ENCODE measurements at regions not wholly inside any gene's neighbourhood (a gene's known extent, or its start where the extent isn't known, plus 50 kb on each side); places are given as distances from the start of the nearest gene placed in this dataset.
"Not testable (repeated sequence)": the region's sequence is repeated elsewhere in the genome, so short reads cannot be mapped to it uniquely, and the experiment has no call there.

DNA sequence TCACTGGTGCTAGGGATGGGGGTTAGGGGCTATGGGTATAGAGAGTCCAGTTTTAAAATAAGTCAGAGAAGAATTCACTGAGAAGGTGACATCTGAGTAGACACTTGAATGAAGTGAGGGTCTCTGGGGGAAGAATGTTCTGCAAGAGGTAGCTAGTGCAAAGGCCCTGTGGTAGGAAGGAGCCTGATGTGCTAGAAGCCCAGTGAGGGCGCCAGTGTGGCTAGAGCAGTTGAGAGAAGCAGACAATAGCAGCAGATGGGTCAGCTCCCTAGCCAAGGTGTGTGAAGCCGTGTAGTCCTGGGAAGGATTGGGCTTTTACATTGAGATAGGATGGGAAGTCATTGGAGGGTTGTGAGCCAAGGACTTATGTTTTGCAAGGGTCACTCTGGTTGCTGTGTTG is 105.8 kb upstream of the PELI1 start:
- Histone ChIP-seq H3K27me3 (no peaks in the 10 kb centered on the region), H3K36me3 (peaks cover 8% of the 10 kb centered on the region), H3K4me3 (ENCODE audit: low read depth in 1 of 2, low read length in 1 of 2) (no peak overlapping the region), H3K27ac (no peak overlapping the region), H3K4me1 (ENCODE audit: control insufficient read depth in 1 of 2, insufficient read depth in 1 of 2, low read depth in 1 of 2, low read length in 1 of 2) (peaks cover 13 to 17% of the 10 kb centered on the region in 2 experiments), H3K9me3 (no peaks in the 10 kb centered on the region)
- TF ChIP-seq CTCF (IDR thresholded peaks at IDR 0.05), result no peak

- Histone ChIP-seq H3K4me3 (ENCODE audit: low read depth in 1 of 2, low read length in 1 of 2) (no peak overlapping the region), H3K27ac (peak overlapping the region; percentile 5), H3K27me3 (no peaks in the 10 kb centered on the region), H3K4me1 (ENCODE audit: control insufficient read depth in 1 of 2, insufficient read depth in 1 of 2, low read depth in 1 of 2, low read length in 1 of 2) (peaks cover 13 to 17% of the 10 kb centered on the region in 2 experiments), H3K9me3 (no peaks in the 10 kb centered on the region), H3K36me3 (peaks cover 8% of the 10 kb centered on the region)
- TF ChIP-seq CTCF (IDR thresholded peaks at IDR 0.05), result no peak
Measured at GRCh38 chr2:64250751-64251423, 106.7 kb upstream of the PELI1 start.

DNA sequence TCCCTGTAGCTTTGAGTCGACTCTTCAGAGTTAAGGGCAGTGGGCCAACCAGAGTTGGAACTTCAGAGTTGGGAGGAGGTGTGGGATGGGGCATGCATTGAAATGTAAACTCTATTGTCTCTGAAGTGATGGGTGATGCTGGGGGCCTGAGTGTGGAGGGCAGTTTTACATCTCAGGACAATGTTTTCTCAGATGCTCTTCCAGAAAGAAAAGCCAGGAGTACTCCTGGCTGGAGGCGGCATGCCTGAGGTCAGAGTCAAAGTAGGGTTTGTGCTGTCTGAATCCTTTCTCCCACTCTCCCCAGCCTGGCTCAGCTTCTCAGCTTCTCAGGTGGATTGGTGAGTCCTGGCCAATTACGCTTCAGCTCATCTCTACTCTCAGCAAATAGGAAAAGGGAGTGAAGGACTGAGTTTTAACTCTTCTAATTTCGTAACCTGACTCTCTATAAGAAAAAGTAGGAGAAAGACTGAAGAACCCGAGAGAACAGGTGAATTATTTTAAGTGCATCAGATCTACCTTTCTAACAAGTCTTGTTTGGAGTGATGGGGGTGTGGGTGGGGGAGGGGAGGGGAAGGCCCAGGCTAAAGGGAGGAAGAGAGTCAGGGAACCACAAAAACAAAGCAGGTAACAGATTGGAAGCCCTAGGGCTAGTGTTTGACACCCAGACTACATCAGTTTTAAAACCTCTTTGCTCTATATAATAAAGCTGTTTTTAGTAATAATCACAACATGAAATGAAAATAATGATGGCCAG is 107.5 kb upstream of the PELI1 start:
- peaks cover 13 to 17% of the 10 kb centered on the region in 2 experiments for H3K4me1 ChIP-seq (ENCODE audit: control insufficient read depth in 1 of 2, insufficient read depth in 1 of 2, low read depth in 1 of 2, low read length in 1 of 2)
- H3K27me3 ChIP-seq, result no peaks in the 10 kb centered on the region
- no peak overlapping the region for H3K4me3 ChIP-seq (ENCODE audit: low read depth in 1 of 2, low read length in 1 of 2)
- H3K9me3 ChIP-seq, result no peaks in the 10 kb centered on the region
- no peak overlapping the region for H3K27ac ChIP-seq
- TF ChIP-seq CTCF (IDR thresholded peaks at IDR 0.05), result no peak
- peaks cover 8% of the 10 kb centered on the region for H3K36me3 ChIP-seq

DNA sequence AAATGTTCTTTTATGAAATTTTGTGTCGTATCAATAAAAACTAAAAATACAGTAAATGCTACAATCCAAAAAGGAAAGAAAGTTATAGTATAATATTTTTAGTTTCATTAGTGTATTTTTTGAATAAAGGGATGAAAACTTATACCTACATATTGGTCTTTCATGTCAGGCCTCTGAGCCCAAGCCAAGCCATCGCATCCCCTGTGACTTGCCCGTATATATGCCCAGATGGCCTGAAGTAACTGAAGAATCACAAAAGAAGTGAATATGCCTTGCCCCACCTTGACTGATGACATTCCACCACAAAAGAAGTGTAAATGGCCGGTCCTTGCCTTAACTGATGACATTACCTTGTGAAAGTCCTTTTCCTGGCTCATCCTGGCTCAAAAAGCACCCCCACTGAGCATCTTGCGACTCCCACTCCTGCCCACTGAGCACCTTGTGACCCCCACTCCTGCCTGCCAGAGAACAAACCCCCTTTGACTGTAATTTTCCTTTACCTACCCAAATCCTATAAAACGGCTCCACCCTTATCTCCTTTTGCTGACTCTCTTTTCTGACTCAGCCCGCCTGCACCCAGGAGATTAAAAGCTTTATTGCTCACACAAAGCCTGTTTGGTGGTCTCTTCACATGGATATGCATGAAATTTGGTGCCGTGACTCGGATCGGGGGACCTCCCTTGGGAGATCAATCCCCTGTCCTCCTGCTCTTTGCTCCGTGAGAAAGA is 108.2 kb upstream of the PELI1 start:
- H3K27ac ChIP-seq; H3K4me3 ChIP-seq (ENCODE audit: low read depth in 1 of 2, low read length in 1 of 2); H3K9me3 ChIP-seq; H3K36me3 ChIP-seq; H3K27me3 ChIP-seq: not testable (repeated sequence)
- peaks cover 13% of the 10 kb centered on the region in 2 experiments for H3K4me1 ChIP-seq (ENCODE audit: control insufficient read depth in 1 of 2, insufficient read depth in 1 of 2, low read depth in 1 of 2, low read length in 1 of 2)

GRCh38 chr2:64253421-64253820 is 109.2 kb upstream of the PELI1 start:
- not testable (repeated sequence) for H3K36me3 ChIP-seq; H3K27me3 ChIP-seq; H3K27ac ChIP-seq; H3K4me1 ChIP-seq (ENCODE audit: control insufficient read depth in 1 of 2, insufficient read depth in 1 of 2, low read depth in 1 of 2, low read length in 1 of 2); H3K4me3 ChIP-seq (ENCODE audit: low read depth in 1 of 2, low read length in 1 of 2); H3K9me3 ChIP-seq

GRCh38 chr2:64258566-64258965 is 114.3 kb upstream of the PELI1 start:
- no peaks in the 10 kb centered on the region for H3K27me3 ChIP-seq
- H3K27ac ChIP-seq, result peak overlapping the region; percentile 96
- peaks cover 40 to 52% of the 10 kb centered on the region in 2 experiments for H3K4me1 ChIP-seq (ENCODE audit: control insufficient read depth in 1 of 2, insufficient read depth in 1 of 2, low read depth in 1 of 2, low read length in 1 of 2)
- no peak overlapping the region for H3K4me3 ChIP-seq (ENCODE audit: low read depth in 1 of 2, low read length in 1 of 2)
- no peaks in the 10 kb centered on the region for H3K36me3 ChIP-seq
- no peak for TF ChIP-seq CTCF (IDR thresholded peaks at IDR 0.05)
- no peaks in the 10 kb centered on the region for H3K9me3 ChIP-seq
